ENCODE measurements at regions not wholly inside any gene's neighbourhood (a gene's known extent, or its start where the extent isn't known, plus 50 kb on each side); places are given as distances from the start of the nearest gene placed in this dataset.

- peaks cover 17% of the 10 kb centered on the region for H3K27me3 ChIP-seq (ENCODE audit: insufficient read depth, poor library complexity, severe bottlenecking)
- H3K36me3 ChIP-seq (ENCODE audit: low read depth): no peaks in the 10 kb centered on the region
- no peaks in the 10 kb centered on the region for H3K4me1 ChIP-seq (ENCODE audit: insufficient read depth, poor library complexity, severe bottlenecking)
- ATAC-seq (ENCODE audit: low read depth): no peak
- no peak overlapping the region for H3K27ac ChIP-seq (ENCODE audit: poor library complexity, severe bottlenecking)
- no peak overlapping the region for H3K4me3 ChIP-seq (ENCODE audit: severe bottlenecking)
- DNase-seq (ENCODE audit: low spot score): no peak
- no peak for TF ChIP-seq CTCF (IDR thresholded peaks at IDR 0.05; ENCODE audit: poor library complexity, severe bottlenecking)
- H3K9me3 ChIP-seq (ENCODE audit: severe bottlenecking): peaks cover 5% of the 10 kb centered on the region
Observed at GRCh38 chr9:113756476-113757192, 119.5 kb upstream of the ZNF618 start.

- Histone ChIP-seq H3K4me1 (ENCODE audit: insufficient read depth, poor library complexity, severe bottlenecking) (no peaks in the 10 kb centered on the region), H3K27ac (ENCODE audit: poor library complexity, severe bottlenecking) (no peak overlapping the region), H3K4me3 (ENCODE audit: severe bottlenecking) (no peak overlapping the region), H3K36me3 (ENCODE audit: low read depth) (no peaks in the 10 kb centered on the region), H3K9me3 (ENCODE audit: severe bottlenecking) (peaks cover 5% of the 10 kb centered on the region), H3K27me3 (ENCODE audit: insufficient read depth, poor library complexity, severe bottlenecking) (peaks cover 18% of the 10 kb centered on the region)
- DNase-seq (ENCODE audit: low spot score): no peak
- no peak for TF ChIP-seq CTCF (IDR thresholded peaks at IDR 0.05; ENCODE audit: poor library complexity, severe bottlenecking)
- ATAC-seq (ENCODE audit: low read depth): no peak
Observed at GRCh38 chr9:113763429-113763828, 112.7 kb upstream of the ZNF618 start.

GRCh38 chr9:113764572-113764971 is 111.5 kb upstream of the ZNF618 start:
- H3K27ac ChIP-seq (ENCODE audit: poor library complexity, severe bottlenecking): no peak overlapping the region
- peaks cover 18% of the 10 kb centered on the region for H3K27me3 ChIP-seq (ENCODE audit: insufficient read depth, poor library complexity, severe bottlenecking)
- no peak for DNase-seq (ENCODE audit: low spot score)
- no peak for ATAC-seq (ENCODE audit: low read depth)
- no peaks in the 10 kb centered on the region for H3K36me3 ChIP-seq (ENCODE audit: low read depth)
- H3K9me3 ChIP-seq (ENCODE audit: severe bottlenecking): peaks cover 5% of the 10 kb centered on the region
- H3K4me1 ChIP-seq (ENCODE audit: insufficient read depth, poor library complexity, severe bottlenecking): no peaks in the 10 kb centered on the region
- no peak for TF ChIP-seq CTCF (IDR thresholded peaks at IDR 0.05; ENCODE audit: poor library complexity, severe bottlenecking)
- H3K4me3 ChIP-seq (ENCODE audit: severe bottlenecking): no peak overlapping the region

- no peak for ATAC-seq (ENCODE audit: low read depth)
- peaks cover 7% of the 10 kb centered on the region for H3K27me3 ChIP-seq (ENCODE audit: insufficient read depth, poor library complexity, severe bottlenecking)
- no peak overlapping the region for H3K27ac ChIP-seq (ENCODE audit: poor library complexity, severe bottlenecking)
- DNase-seq (ENCODE audit: low spot score): no peak
- no peaks in the 10 kb centered on the region for H3K9me3 ChIP-seq (ENCODE audit: severe bottlenecking)
- H3K4me3 ChIP-seq (ENCODE audit: severe bottlenecking): no peak overlapping the region
- no peaks in the 10 kb centered on the region for H3K36me3 ChIP-seq (ENCODE audit: low read depth)
- no peaks in the 10 kb centered on the region for H3K4me1 ChIP-seq (ENCODE audit: insufficient read depth, poor library complexity, severe bottlenecking)
- no peak for TF ChIP-seq CTCF (IDR thresholded peaks at IDR 0.05; ENCODE audit: poor library complexity, severe bottlenecking)
Observed at GRCh38 chr9:113769412-113769811, 106.7 kb upstream of the ZNF618 start.

GRCh38 chr9:113770396-113770795 is 105.7 kb upstream of the ZNF618 start:
- H3K4me1 ChIP-seq (ENCODE audit: insufficient read depth, poor library complexity, severe bottlenecking): no peaks in the 10 kb centered on the region
- peaks cover 2% of the 10 kb centered on the region for H3K9me3 ChIP-seq (ENCODE audit: severe bottlenecking)
- TF ChIP-seq CTCF (IDR thresholded peaks at IDR 0.05; ENCODE audit: poor library complexity, severe bottlenecking): no peak
- no peak overlapping the region for H3K4me3 ChIP-seq (ENCODE audit: severe bottlenecking)
- ATAC-seq (ENCODE audit: low read depth): no peak
- H3K36me3 ChIP-seq (ENCODE audit: low read depth): no peaks in the 10 kb centered on the region
- H3K27ac ChIP-seq (ENCODE audit: poor library complexity, severe bottlenecking): no peak overlapping the region
- DNase-seq (ENCODE audit: low spot score): no peak
- H3K27me3 ChIP-seq (ENCODE audit: insufficient read depth, poor library complexity, severe bottlenecking): peaks cover 4% of the 10 kb centered on the region
